DND-41 (cell line): ENCODE measurements at regions not wholly inside any gene's neighbourhood (a gene's known extent, or its start where the extent isn't known, plus 50 kb on each side); places are given as distances from the start of the nearest gene placed in this dataset.
"Not testable (repeated sequence)": the region's sequence is repeated elsewhere in the genome, so short reads cannot be mapped to it uniquely, and the experiment has no call there.

Experiments
- ATAC-seq: fragments of 200-7000 bp; cut with Tn5 transposase; 3 replicates; pipeline ENCODE4 v1.9.1; 2021; ENCODE audit warnings: low read depth; ENCODE audit not compliant: insufficient read depth
- DNase-seq: peaks from one replicate; pipeline ENCODE4 v3.0.0-alpha.2; 2020
- H2AFZ ChIP-seq: 2 replicates; pipeline ENCODE4 v1.6.0; 2012; ENCODE audit warnings: low read depth, low read length
- H3K27ac ChIP-seq: 2 replicates; pipeline ENCODE4 v1.5.1; 2012; ENCODE audit warnings: low read length, inconsistent platforms
- H3K27me3 ChIP-seq: fragments of 200-600 bp; sonication (generic); 2 replicates; pipeline ENCODE4 v1.6.0; 2012; ENCODE audit warnings: low read length, mild to moderate bottlenecking, inconsistent platforms; ENCODE audit not compliant: insufficient read depth, poor library complexity
- H3K36me3 ChIP-seq: 2 replicates; pipeline ENCODE4 v1.5.1; 2012; ENCODE audit warnings: low read length, inconsistent platforms; ENCODE audit not compliant: insufficient read depth
- H3K4me1 ChIP-seq: 2 replicates; pipeline ENCODE4 v1.5.1; 2012; ENCODE audit warnings: mild to moderate bottlenecking, low read length; ENCODE audit not compliant: insufficient read depth
- H3K4me2 ChIP-seq: 2 replicates; pipeline ENCODE4 v1.6.0; 2012; ENCODE audit warnings: mild to moderate bottlenecking, moderate library complexity, low read length, inconsistent platforms; ENCODE audit not compliant: insufficient read depth
- H3K4me3 ChIP-seq, 2 experiments: fragments of 200-600 bp in 1 of 2; shearing (Covaris generic) in 1 of 2; 2 replicates each; pipeline ENCODE4 v1.5.1; 2012 to 2016; ENCODE audit warnings: inconsistent platforms in 2 of 2, low read length in 2 of 2, mild to moderate bottlenecking in 2 of 2, low read depth in 1 of 2, moderate library complexity in 1 of 2
- H3K79me2 ChIP-seq: 2 replicates; pipeline ENCODE4 v1.6.0; 2012; ENCODE audit warnings: low read length, inconsistent platforms; ENCODE audit not compliant: insufficient read depth
- H3K9ac ChIP-seq: 2 replicates; pipeline ENCODE4 v1.6.0; 2012; ENCODE audit warnings: low read depth, mild to moderate bottlenecking, inconsistent platforms, low read length, moderate library complexity
- H3K9me3 ChIP-seq: 2 replicates; pipeline ENCODE4 v1.5.1; 2012; ENCODE audit warnings: low read length, moderate library complexity, mild to moderate bottlenecking, inconsistent platforms; ENCODE audit not compliant: insufficient read depth, severe bottlenecking
- H4K20me1 ChIP-seq: 2 replicates; pipeline ENCODE4 v1.6.0; 2012; ENCODE audit warnings: low read length; ENCODE audit not compliant: insufficient read depth
- EZH2 ChIP-seq: IDR thresholded peaks from 3 replicates; pipeline ENCODE4 v1.6.1; 2012; ENCODE audit warnings: borderline replicate concordance, low read depth, mild to moderate bottlenecking, moderate library complexity, low read length, inconsistent platforms; ENCODE audit not compliant: severe bottlenecking
- TF ChIP-seq, protein P1 (sequence below): IDR thresholded peaks from 2 replicates; pipeline ENCODE4 v1.5.1; 2012; ENCODE audit warnings: borderline replicate concordance, low read length, moderate library complexity, mild to moderate bottlenecking; ENCODE audit not compliant: poor library complexity, severe bottlenecking; ENCODE audit errors: extremely low read depth

GRCh38 chr2:2898744-2899143 lies 478.9 kb downstream of the EIPR1 start:
- H3K27me3 ChIP-seq = no peaks in the 10 kb centered on the region
- no peaks in the 10 kb centered on the region for H4K20me1 ChIP-seq
- no peaks in the 10 kb centered on the region for H3K4me1 ChIP-seq
- DNase-seq = no peak
- no peak overlapping the region for H3K4me2 ChIP-seq
- no peaks in the 10 kb centered on the region for H3K9me3 ChIP-seq
- no peaks in the 10 kb centered on the region for H3K36me3 ChIP-seq
- H2AFZ ChIP-seq = no peak overlapping the region
- no peak overlapping the region for H3K4me3 ChIP-seq
- no peak overlapping the region for H3K9ac ChIP-seq
- no peak for ATAC-seq
- H3K27ac ChIP-seq = no peak overlapping the region
- TF ChIP-seq EZH2 = no peak
- TF ChIP-seq, protein P1, sequence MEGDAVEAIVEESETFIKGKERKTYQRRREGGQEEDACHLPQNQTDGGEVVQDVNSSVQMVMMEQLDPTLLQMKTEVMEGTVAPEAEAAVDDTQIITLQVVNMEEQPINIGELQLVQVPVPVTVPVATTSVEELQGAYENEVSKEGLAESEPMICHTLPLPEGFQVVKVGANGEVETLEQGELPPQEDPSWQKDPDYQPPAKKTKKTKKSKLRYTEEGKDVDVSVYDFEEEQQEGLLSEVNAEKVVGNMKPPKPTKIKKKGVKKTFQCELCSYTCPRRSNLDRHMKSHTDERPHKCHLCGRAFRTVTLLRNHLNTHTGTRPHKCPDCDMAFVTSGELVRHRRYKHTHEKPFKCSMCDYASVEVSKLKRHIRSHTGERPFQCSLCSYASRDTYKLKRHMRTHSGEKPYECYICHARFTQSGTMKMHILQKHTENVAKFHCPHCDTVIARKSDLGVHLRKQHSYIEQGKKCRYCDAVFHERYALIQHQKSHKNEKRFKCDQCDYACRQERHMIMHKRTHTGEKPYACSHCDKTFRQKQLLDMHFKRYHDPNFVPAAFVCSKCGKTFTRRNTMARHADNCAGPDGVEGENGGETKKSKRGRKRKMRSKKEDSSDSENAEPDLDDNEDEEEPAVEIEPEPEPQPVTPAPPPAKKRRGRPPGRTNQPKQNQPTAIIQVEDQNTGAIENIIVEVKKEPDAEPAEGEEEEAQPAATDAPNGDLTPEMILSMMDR = no peak
- H3K79me2 ChIP-seq = no peaks in the 10 kb centered on the region

- no peaks in the 10 kb centered on the region for H3K36me3 ChIP-seq
- no peak overlapping the region for H3K4me3 ChIP-seq
- no peak overlapping the region for H2AFZ ChIP-seq
- no peak overlapping the region for H3K27ac ChIP-seq
- TF ChIP-seq, protein P1 = no peak
- TF ChIP-seq EZH2 = no peak
- H3K9ac ChIP-seq = no peak overlapping the region
- no peaks in the 10 kb centered on the region for H4K20me1 ChIP-seq
- no peak overlapping the region for H3K4me2 ChIP-seq
- DNase-seq = no peak
- no peaks in the 10 kb centered on the region for H3K79me2 ChIP-seq
- ATAC-seq = no peak
- H3K9me3 ChIP-seq = no peaks in the 10 kb centered on the region
- H3K4me1 ChIP-seq = no peaks in the 10 kb centered on the region
- no peaks in the 10 kb centered on the region for H3K27me3 ChIP-seq
These were observed 481.0 kb downstream of the EIPR1 start for GRCh38 chr2:2896643-2897042.

- no peaks in the 10 kb centered on the region for H3K79me2 ChIP-seq
- no peaks in the 10 kb centered on the region for H3K27me3 ChIP-seq
- H3K27ac ChIP-seq = no peak overlapping the region
- no peaks in the 10 kb centered on the region for H4K20me1 ChIP-seq
- no peaks in the 10 kb centered on the region for H3K36me3 ChIP-seq
- H3K4me1 ChIP-seq = no peaks in the 10 kb centered on the region
- H3K9me3 ChIP-seq = no peaks in the 10 kb centered on the region
- TF ChIP-seq, protein P1 = no peak
- TF ChIP-seq EZH2 = no peak
- DNase-seq (no peak), ATAC-seq (no peak)
- H3K4me3 ChIP-seq = no peak overlapping the region
- H3K4me2 ChIP-seq = no peak overlapping the region
- no peak overlapping the region for H3K9ac ChIP-seq
- no peak overlapping the region for H2AFZ ChIP-seq
These were observed 481.6 kb downstream of the EIPR1 start for GRCh38 chr2:2896011-2896410.

DNA sequence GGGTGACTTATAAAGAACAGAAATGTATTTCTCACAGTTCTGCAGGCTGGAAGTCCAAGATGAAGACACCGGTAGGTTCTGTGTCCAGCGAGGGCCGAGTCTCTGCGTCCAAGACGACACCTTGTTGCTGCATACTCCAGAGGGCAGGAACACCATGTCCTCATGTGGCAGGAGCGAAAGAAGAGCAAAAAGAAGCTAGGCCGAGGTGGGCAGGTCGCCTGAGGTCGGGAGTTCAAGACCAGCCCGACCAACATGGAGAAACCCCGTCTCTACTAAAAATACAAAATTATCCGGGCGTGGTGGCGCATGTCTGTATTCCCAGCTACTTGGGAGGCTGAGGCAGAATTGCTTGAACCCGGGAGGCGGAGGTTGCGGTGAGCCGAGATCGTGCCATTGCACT lies 483.6 kb downstream of the EIPR1 start:
- not testable (repeated sequence) for H4K20me1 ChIP-seq, H3K36me3 ChIP-seq, H3K9me3 ChIP-seq, H3K4me2 ChIP-seq, ATAC-seq, H3K27me3 ChIP-seq, H2AFZ ChIP-seq, H3K9ac ChIP-seq, H3K4me1 ChIP-seq, H3K79me2 ChIP-seq, H3K27ac ChIP-seq, H3K4me3 ChIP-seq, DNase-seq
